HCT116 (cell line): ENCODE measurements at regions not wholly inside any gene's neighbourhood (a gene's known extent, or its start where the extent isn't known, plus 50 kb on each side); places are given as distances from the start of the nearest gene placed in this dataset.

ENCODE experiments used
- CTCF ChIP-seq, 3 experiments: fragments of 200-600 bp in 1 of 3; sonication (generic) in 1 of 3; IDR thresholded peaks in 2 of 3; conservative IDR thresholded peaks in 1 of 3; 2 replicates each; pipeline ENCODE4 v1.5.1; 2012 to 2017; ENCODE audit warnings: low read depth in 2 of 3, low read length in 2 of 3, antibody characterized with exemption in 1 of 3, borderline replicate concordance in 1 of 3, control low read depth in 1 of 3, mild to moderate bottlenecking in 1 of 3, mixed read lengths in 1 of 3, mixed run types in 1 of 3, moderate library complexity in 1 of 3; ENCODE audit not compliant: insufficient read depth in 1 of 3
- POLR2AphosphoS5 ChIP-seq: IDR thresholded peaks from 2 replicates; pipeline ENCODE4 v1.6.1; 2011; ENCODE audit warnings: mild to moderate bottlenecking, low read depth, low read length, moderate library complexity
- REST ChIP-seq: IDR thresholded peaks from 2 replicates; pipeline ENCODE4 v1.6.1; 2012; ENCODE audit warnings: low read depth
- YY1 ChIP-seq: IDR thresholded peaks from 2 replicates; pipeline ENCODE4 v1.6.1; 2011; ENCODE audit warnings: low read length, low read depth, moderate library complexity, mild to moderate bottlenecking; ENCODE audit not compliant: insufficient replicate concordance; ENCODE audit errors: extremely low read depth
- TF ChIP-seq, protein P1 (sequence below): IDR thresholded peaks from 2 replicates; pipeline ENCODE4 v1.6.1; 2011; ENCODE audit warnings: mild to moderate bottlenecking, low read length, moderate library complexity; ENCODE audit not compliant: insufficient replicate concordance; ENCODE audit errors: extremely low read depth
- TF ChIP-seq, protein P2 (sequence below): IDR thresholded peaks from 2 replicates; pipeline ENCODE4 v1.6.1; 2012

GRCh38 chr6:103875221-103875620 lies 984.5 kb downstream of the HACE1 start:
- TF ChIP-seq CTCF (IDR thresholded peaks at IDR 0.05 in 2 of 3, conservative IDR thresholded peaks at IDR 0.05 in 1 of 3; ENCODE audit: borderline replicate concordance in 1 of 3, insufficient read depth in 1 of 3, low read depth in 2 of 3, low read length in 2 of 3) (no peak), POLR2AphosphoS5 (no peak), REST (no peak), YY1 (no peak)
- TF ChIP-seq, protein P1, sequence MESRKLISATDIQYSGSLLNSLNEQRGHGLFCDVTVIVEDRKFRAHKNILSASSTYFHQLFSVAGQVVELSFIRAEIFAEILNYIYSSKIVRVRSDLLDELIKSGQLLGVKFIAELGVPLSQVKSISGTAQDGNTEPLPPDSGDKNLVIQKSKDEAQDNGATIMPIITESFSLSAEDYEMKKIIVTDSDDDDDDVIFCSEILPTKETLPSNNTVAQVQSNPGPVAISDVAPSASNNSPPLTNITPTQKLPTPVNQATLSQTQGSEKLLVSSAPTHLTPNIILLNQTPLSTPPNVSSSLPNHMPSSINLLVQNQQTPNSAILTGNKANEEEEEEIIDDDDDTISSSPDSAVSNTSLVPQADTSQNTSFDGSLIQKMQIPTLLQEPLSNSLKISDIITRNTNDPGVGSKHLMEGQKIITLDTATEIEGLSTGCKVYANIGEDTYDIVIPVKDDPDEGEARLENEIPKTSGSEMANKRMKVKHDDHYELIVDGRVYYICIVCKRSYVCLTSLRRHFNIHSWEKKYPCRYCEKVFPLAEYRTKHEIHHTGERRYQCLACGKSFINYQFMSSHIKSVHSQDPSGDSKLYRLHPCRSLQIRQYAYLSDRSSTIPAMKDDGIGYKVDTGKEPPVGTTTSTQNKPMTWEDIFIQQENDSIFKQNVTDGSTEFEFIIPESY: no peak
- TF ChIP-seq, protein P2, sequence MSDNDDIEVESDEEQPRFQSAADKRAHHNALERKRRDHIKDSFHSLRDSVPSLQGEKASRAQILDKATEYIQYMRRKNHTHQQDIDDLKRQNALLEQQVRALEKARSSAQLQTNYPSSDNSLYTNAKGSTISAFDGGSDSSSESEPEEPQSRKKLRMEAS: no peak
